NCI-H1694 (cell line): ENCODE measurements at regions not wholly inside any gene's neighbourhood (a gene's known extent, or its start where the extent isn't known, plus 50 kb on each side); places are given as distances from the start of the nearest gene placed in this dataset.
A peak's percentile ranks its signal among the peaks of the same experiment; 100 is the strongest.

Source experiments
- DNase-seq: peaks from one replicate; lab custom pipeline; 2025; lab: John Stamatoyannopoulos, UW

DNA sequence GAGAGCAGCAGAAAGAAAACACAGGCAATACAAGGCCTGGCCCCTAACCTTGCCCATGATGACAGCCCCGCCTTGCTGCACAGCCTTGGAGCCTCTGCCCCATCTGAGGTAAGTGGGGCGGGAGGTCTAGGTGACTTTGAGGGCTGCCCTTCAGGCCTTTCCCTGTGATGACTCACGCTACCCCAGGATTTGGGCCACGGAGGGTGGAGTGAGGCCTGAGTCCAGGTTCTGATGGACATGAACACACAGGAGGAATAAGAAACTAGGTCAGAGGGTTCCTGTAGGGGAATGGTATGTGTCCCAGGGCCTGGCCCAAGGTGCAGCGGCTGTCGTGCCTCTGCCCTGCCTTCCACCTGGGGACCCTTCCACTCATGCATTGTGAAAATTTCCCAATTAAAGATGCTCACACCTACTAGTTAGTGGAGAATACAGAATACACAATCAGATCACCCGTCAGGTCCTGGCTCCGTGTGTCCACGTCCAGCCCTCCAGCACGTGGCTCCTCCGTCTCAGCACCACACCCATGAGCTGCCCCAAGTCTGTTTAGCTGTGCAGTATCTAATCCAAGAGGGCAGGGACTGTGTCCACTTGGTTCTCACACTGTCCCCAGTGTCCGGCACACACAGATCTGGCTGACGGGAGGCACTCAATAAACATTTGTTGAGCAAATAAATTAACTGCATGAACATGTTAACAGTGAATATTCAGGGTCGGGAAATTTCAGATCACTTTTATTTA is 111.0 kb downstream of the CHST1 start:
- DNase-seq: no peak

- DNase-seq: no peak
Measured at GRCh38 chr11:45553383-45553936, 112.0 kb downstream of the CHST1 start.

DNA sequence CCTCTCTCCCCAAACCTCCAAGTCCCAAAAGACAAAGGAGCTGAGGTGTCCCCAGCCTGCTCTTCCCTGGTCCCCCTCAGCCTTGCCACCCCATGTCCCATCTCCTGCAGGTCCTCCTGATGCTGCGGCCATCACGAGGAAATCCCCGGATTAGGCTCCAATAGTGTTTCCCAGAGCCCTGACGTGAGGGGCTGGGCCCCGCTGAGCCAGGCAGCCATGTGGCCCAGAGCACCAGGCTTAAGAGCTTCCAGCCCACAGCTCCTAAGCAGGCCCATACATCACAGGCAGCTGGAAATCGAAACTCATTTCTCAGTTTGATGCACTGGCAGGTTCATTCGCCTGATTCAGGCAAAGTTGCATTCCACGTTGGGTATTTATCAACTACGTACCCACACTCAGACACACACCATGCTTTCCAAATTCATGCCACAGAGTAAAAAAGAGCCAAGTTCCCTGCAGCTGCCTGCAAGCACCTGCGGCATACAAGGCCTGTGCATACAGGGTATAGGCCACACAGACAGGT is 114.2 kb downstream of the CHST1 start:
- no peak for DNase-seq

DNA sequence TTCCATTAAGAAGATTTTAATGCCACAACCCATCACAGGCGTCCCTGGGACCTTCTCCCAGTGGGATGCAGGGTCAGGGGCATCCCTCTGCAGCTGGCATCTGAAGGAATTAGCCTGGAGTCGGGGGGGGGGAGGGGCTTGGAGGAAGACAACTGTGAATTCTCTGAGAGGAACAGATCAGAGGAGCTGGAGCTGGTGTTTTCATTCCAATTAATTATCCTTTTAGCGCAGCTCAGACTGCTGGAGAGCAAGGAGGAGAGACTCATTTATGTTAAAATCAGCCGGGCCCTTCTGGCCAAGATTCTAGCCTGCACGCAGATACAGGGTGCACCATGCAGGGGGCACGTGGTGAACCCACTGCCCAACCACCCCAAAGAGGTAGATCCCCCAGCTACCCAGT is 116.2 kb downstream of the CHST1 start:
- no peak for DNase-seq

DNA sequence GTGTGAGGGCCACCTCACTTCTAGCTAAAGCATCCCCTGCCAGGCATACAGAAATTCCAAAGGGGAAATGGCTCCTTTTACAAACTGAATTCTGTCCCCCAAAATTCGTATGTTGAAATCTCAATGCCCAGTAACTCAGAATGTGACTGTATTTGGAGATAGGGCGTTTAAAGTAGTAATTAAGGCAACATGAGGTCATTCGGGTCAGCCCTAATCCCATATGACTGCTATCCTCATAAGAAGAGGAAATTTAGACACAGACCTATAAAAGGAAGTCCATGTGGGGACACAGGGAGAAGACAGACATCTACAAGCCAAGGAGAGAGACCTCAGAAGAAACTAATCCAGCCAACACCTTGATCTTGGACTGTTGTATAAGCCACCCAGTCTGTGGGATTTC is 119.1 kb downstream of the CHST1 start:
- no peak for DNase-seq

DNA sequence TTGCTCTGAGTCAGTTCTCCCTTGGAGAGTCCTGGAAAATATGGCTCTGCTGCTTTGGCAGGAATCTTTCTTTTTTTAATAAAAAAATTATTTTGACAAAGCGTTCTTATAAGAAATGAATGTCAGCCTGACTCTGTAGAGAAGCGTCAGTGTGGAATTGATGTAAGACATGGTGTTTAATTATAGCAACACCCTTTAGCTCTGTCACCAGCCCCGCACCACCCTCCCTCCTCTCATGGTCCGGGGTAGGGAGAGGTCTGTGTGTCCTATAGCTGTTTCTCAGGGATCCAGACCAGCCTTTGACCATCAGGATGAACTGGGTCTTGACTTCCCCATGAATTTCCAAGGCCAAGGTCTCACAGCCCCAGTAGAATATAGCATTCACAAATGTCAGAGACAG is 120.6 kb downstream of the CHST1 start:
- no peak for DNase-seq

- no peak for DNase-seq
Measured at GRCh38 chr11:45543808-45544422, 121.5 kb downstream of the CHST1 start.

- DNase-seq: no peak
Measured at GRCh38 chr11:45543081-45543480, 122.3 kb downstream of the CHST1 start.

- no peak for DNase-seq
Measured at GRCh38 chr11:45541693-45542434, 123.6 kb downstream of the CHST1 start.

GRCh38 chr11:45538939-45539338 is 126.5 kb downstream of the CHST1 start:
- DNase-seq: no peak

DNA sequence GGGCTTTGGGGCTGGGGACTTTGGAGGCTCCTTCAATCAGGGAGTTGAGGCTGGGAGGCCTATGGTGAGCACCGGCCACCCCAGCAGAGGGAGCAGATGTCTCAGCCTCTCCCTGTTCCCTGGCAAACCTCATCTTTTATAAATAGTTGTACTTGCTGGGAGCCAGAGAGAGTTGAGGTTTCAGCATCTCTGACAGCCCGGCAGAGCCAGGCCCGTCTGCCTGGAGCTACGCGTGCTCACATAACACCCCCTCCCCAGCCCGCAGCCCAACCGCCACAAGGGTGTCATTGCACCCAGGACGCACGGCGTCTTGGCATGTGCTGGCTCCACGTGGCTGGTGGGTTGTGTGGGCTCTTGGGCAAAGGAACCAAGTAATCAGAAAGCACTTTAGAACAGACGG is 127.1 kb downstream of the CHST1 start:
- DNase-seq: no peak

- DNase-seq: no peak
Measured at GRCh38 chr11:45537614-45538013, 127.8 kb downstream of the CHST1 start.

DNA sequence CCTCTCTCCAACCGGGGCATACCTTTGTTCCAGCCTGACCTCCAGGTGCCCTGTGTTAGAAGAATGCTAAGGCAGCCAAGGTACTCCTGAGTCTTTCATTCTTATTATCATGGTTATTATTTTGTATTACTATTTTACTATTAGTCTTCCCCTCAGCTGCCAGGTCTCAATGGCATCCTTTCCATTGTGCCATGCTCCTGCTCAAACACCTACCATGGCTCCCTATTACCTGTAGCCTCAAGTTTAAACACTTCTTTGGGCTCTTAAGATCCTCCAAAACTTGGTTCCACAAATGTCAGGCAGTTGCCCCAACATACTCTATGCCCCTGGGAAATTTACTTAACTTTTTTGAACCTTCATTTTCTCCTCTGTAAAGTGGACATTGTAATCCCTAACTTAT is 130.4 kb downstream of the CHST1 start:
- no peak for DNase-seq

DNA sequence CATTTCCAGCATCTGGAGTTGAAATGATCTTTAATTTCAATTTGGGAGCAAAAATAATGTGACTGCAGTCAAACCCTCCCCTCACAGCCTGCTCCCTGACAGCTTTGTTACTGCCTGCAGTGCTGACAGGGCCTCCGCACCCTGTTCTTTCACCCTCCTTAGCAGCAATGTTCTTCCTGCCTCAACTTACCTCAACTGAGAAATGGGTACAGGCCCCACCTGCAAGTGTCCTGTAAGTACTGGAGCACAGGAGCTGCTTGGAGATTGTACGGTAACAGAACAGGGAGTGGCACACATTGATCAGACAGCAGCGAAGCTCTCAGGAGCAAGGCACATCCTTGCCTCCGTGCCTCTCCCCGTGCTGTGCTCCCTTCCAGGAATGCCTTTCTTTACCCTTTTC is 131.3 kb downstream of the CHST1 start:
- no peak for DNase-seq

DNA sequence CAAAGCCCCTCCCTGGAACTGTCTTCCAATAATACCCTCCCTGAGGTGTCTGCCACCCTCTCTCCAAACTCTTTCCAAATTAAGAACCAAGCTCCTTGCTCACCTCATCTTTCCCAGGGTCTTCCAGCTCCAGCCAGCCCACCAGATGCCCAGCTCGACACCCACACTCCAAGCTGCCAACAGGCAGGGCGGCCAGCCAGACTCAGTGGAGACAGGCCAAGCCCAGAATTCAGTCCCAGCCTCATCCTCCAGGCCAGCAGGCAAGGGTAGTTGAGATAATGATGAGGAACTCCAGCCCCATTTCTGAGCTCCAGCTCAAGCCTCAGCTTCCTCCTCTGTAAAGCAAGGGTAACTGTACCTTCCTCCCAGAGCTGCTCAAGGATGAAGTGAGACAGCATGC is 132.9 kb downstream of the CHST1 start:
- DNase-seq: no peak

- no peak for DNase-seq
Measured at GRCh38 chr11:45530776-45531175, 134.6 kb downstream of the CHST1 start.

DNA sequence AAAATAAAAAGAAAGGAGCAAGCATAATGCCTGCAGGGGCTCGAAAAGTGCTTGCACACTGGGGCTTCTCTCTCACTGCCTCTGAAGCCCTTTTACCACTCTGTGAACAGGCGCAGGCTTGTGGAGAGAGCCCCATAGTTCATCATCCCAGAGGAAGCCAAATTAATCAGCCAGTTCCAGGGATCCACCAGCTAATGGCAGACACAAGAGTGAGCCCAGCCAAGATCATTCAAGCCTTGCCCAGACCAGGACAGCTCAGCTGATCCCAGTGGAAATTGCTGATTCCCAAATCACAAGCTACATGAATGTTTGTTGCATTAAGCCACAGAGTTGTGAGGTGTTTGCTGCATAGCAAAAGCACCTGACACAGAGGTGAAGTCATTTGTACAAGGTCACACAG is 135.3 kb downstream of the CHST1 start:
- DNase-seq: no peak

GRCh38 chr11:45528435-45528834 is 137.0 kb downstream of the CHST1 start:
- DNase-seq: no peak

- DNase-seq: no peak
Measured at GRCh38 chr11:45527898-45528297, 137.5 kb downstream of the CHST1 start.

GRCh38 chr11:45525393-45525792 is 140.0 kb downstream of the CHST1 start:
- DNase-seq: peak; percentile 13

DNA sequence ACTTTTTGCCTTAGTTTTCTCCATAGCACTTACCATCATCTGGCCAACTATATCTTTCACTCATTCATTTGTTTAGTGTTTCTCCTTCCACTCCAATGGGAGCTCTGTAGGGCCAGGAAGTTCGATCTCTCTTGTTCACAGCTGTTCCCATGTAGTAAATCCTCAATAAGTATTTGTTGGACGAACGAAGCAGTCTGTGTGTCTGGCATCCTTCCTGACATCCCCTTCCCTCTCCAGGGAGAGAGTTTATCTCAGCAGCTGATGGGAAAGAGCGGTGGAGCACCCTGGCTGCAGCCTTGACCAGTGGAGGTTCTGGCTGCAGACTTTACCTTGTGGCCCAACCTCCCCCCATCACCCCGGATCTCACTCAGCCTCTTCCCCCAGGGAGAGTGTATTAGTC is 141.7 kb downstream of the CHST1 start:
- no peak for DNase-seq

DNA sequence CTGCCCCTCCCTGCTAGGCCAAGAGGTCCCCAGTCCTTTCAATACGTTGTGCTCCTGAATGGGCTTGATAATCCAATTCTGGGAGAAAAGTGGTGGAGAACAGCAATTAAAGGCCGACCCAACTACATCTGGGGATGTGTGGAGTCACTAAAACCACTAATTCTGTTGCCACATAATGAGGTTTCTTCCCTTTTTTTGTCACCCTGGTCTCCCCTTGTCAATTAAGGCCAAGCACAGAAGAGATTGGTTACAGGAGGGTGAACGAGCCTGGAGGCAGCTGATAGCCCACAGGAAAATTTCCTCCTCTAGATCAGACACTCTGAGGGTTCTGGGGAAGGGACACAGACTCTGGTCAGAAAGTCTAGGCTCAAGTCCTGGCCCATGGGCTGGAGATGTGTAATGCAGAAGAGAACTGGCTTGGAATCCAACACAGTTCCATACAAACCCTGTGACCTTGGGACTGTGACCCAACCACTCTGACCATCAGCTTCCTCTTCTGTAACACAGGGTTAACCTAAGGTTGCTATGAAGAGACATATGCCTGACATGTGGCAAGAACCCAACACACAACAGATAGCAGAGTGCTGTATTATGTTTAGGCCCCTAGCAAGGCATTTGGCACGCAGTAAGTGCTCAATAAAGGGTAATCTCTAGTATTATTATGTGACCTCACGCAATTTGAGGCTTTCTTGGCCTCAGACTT is 146.4 kb downstream of the CHST1 start:
- no peak for DNase-seq
